GM12864 (cell line): ENCODE measurements at regions not wholly inside any gene's neighbourhood (a gene's known extent, or its start where the extent isn't known, plus 50 kb on each side); places are given as distances from the start of the nearest gene placed in this dataset.

ENCODE experiments used
- DNase-seq: peaks from one replicate; pipeline ENCODE4 v3.0.0-alpha.2; 2011; ENCODE audit warnings: low read depth
- H3K4me3 ChIP-seq: 2 replicates; pipeline ENCODE4 v1.5.1; 2011; ENCODE audit warnings: mild to moderate bottlenecking, low read depth, low read length, control low read depth
- CTCF ChIP-seq: IDR thresholded peaks from 2 replicates; pipeline ENCODE4 v1.5.1; 2011; ENCODE audit warnings: low read depth, mild to moderate bottlenecking, moderate library complexity, low read length, control low read depth, inconsistent platforms; ENCODE audit errors: missing control alignments

- H3K4me3 ChIP-seq: no peak overlapping the region
- TF ChIP-seq CTCF: no peak
- no peak for DNase-seq
Measured at GRCh38 chr20:11389186-11389585, 528.5 kb upstream of the BTBD3 start.

GRCh38 chr20:11391591-11391990 is 526.1 kb upstream of the BTBD3 start:
- DNase-seq: no peak
- no peak overlapping the region for H3K4me3 ChIP-seq
- TF ChIP-seq CTCF: no peak

DNA sequence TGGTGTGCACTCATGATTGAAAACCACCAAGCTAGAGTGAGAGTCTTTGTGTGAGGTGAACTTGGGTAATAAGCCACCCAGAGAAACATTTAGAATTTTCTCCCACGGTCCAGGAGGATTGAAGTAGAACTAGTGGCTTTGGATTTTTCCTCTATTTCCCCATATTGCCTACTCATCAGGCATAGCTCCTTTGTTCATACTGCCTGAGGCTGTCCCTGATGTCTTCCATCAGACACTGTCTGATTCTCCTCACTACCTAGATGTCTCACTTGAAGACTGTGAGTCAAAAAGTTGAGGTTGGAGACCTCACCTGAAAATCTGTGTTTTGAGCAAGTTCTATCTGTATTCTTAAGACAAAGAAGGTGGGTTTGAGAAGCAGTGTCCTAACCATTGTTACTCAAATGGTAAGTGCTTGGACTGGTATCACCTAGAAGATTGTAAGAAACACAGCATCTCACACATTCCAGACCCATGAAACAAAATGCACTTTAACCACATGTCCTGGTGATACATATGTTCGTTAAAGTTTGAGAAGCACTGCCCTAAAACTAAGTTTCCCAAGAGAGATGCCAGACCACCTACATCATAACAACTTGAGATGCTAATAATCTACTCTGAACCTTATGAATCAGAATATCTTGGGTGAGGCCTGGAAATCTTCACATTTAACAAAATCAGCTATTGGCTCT is 523.4 kb upstream of the BTBD3 start:
- DNase-seq: no peak
- TF ChIP-seq CTCF: no peak
- H3K4me3 ChIP-seq: no peak overlapping the region

DNA sequence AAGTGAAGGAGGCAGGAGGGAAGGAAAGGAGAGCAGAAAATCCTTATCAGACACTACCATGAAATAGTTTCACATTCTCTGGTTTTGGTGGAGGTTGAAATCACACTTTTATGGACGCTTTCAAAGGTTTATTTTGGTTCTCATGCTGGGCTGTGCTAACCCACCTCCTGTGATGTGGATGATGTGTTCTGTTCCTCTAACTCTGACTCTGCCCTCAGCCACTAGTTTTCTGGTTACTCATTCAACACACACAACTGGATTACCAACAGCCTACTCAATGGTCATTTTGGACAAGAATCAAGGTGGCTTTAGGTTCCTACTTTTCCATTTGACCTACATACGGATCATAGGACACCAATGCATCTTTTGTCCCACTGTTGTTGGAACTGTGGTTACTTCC is 522.1 kb upstream of the BTBD3 start:
- H3K4me3 ChIP-seq: no peak overlapping the region
- no peak for DNase-seq
- TF ChIP-seq CTCF: no peak

GRCh38 chr20:11401988-11402387 is 515.7 kb upstream of the BTBD3 start:
- DNase-seq: no peak
- peak overlapping the region; percentile 32; the same call in 1 of the 2 replicates for H3K4me3 ChIP-seq
- TF ChIP-seq CTCF: no peak

GRCh38 chr20:11403711-11404110 is 514.0 kb upstream of the BTBD3 start:
- no peak overlapping the region for H3K4me3 ChIP-seq
- no peak for DNase-seq
- TF ChIP-seq CTCF: no peak

DNA sequence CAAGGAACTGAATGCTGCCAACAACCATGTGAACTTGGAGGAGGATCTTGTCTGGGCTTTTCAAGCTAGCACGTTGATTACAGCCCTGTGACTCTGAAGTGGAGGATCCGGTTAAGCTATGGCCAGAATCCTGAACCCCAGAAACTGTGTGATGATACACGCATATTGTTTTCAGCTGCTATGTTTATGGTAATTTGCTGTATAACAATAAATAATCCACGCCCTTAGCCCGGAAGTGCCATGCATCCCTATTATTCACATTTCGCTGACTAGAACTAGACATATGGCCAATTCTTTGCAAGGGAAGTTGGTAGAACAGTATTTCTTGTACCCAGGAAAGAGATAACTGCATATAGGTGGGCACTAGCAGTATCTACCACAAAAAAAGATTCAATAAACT is 510.8 kb upstream of the BTBD3 start:
- H3K4me3 ChIP-seq: no peak overlapping the region
- no peak for TF ChIP-seq CTCF
- DNase-seq: no peak
